Upper lobe of left lung (tissue), 4 donors: ENCODE measurements at regions not wholly inside any gene's neighbourhood (a gene's known extent, or its start where the extent isn't known, plus 50 kb on each side); places are given as distances from the start of the nearest gene placed in this dataset.

Source experiments
- CTCF ChIP-seq, 6 experiments: fragments of 450-650 bp in 4 of 6; fragments of 200-600 bp in 2 of 6; sonication (generic) in 2 of 6; IDR thresholded peaks; one replicate each; pipeline ENCODE4 v1.5.1; 2016 to 2019; ENCODE audit warnings: antibody characterized with exemption in 6 of 6
- POLR2A ChIP-seq, 4 donors: fragments of 450-650 bp; IDR thresholded peaks; one replicate each; pipeline ENCODE4 v1.5.1; 2016 to 2017; ENCODE audit warnings: antibody characterized with exemption in 4 of 4, mild to moderate bottlenecking in 2 of 4
- POLR2AphosphoS5 ChIP-seq, 2 donors: sonication (generic); formaldehyde crosslinking; IDR thresholded peaks; one replicate each; pipeline ENCODE4 v1.5.1; 2017; ENCODE audit warnings: antibody characterized with exemption in 2 of 2

- TF ChIP-seq CTCF (IDR thresholded peaks at IDR 0.05) (no peak), POLR2AphosphoS5 (IDR thresholded peaks at IDR 0.05) (no peak), POLR2A (IDR thresholded peaks at IDR 0.05) (no peak)
Measured at GRCh38 chr1:5716126-5716525, 276.1 kb downstream of the NPHP4 start.
